ENCODE measurements at regions not wholly inside any gene's neighbourhood (a gene's known extent, or its start where the extent isn't known, plus 50 kb on each side); places are given as distances from the start of the nearest gene placed in this dataset.

DNA sequence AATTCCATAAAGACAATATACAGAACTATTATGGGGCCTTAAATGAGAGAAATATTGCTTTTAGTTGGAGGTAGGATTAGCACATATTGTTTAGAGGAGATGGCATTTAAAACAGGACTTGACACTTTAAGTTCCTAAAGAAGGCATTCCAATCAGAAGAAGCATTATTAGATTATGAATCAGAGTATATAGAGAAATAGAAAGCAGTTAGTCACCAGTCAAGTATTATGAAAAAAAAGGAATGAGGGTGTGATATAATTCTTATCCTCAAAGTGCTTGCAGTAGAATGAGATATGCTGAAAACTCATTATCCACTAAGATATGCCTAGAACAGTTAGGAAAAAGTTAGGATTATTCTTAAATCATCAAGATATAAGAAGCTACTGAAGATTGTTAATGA is 456.2 kb downstream of the ZNF385D start:
- no peaks in the 10 kb centered on the region for H3K27me3 Mint-ChIP-seq (ENCODE audit: low read depth)
- ChIA-PET CTCF (no interaction called here), POLR2A (no interaction called here)
- H3K4me3 Mint-ChIP-seq = no peak overlapping the region
- H3K27ac Mint-ChIP-seq = no peak overlapping the region
- ATAC-seq (no peak), DNase-seq (ENCODE audit: low spot score) (no peak)
- peaks cover 25% of the 10 kb centered on the region for H3K9me3 Mint-ChIP-seq
- 0 out of 2 replicates have a peak, but pooled peaks cover 2% of the 10 kb centered on the region for H3K4me1 Mint-ChIP-seq
- peaks cover 6% of the 10 kb centered on the region; the same call in 1 of the 2 replicates for H3K36me3 Mint-ChIP-seq
- TF ChIP-seq, protein P1, sequence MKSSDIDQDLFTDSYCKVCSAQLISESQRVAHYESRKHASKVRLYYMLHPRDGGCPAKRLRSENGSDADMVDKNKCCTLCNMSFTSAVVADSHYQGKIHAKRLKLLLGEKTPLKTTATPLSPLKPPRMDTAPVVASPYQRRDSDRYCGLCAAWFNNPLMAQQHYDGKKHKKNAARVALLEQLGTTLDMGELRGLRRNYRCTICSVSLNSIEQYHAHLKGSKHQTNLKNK (CRISPR knock-in tag; IDR thresholded peaks at IDR 0.05) = no peak
- no peak for TF ChIP-seq FOXJ3 (CRISPR knock-in tag; IDR thresholded peaks at IDR 0.05; ENCODE audit: borderline replicate concordance)
- TF ChIP-seq PRDM15 (CRISPR knock-in tag; IDR thresholded peaks at IDR 0.05) = no peak
- TF ChIP-seq, protein P2, sequence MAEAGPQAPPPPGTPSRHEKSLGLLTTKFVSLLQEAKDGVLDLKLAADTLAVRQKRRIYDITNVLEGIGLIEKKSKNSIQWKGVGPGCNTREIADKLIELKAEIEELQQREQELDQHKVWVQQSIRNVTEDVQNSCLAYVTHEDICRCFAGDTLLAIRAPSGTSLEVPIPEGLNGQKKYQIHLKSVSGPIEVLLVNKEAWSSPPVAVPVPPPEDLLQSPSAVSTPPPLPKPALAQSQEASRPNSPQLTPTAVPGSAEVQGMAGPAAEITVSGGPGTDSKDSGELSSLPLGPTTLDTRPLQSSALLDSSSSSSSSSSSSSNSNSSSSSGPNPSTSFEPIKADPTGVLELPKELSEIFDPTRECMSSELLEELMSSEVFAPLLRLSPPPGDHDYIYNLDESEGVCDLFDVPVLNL (CRISPR knock-in tag; IDR thresholded peaks at IDR 0.05; ENCODE audit: borderline replicate concordance, low read depth) = no peak
- no peak for TF ChIP-seq ZNF396 (CRISPR knock-in tag; IDR thresholded peaks at IDR 0.05; ENCODE audit: borderline replicate concordance)
- TF ChIP-seq ELF4 (CRISPR knock-in tag; IDR thresholded peaks at IDR 0.05; ENCODE audit: low read depth) = no peak
- no peak for TF ChIP-seq ZNF281 (CRISPR knock-in tag; IDR thresholded peaks at IDR 0.05)
- no peak for TF ChIP-seq FOXK1 (CRISPR knock-in tag; IDR thresholded peaks at IDR 0.05)
- TF ChIP-seq GABPB1 (CRISPR knock-in tag; IDR thresholded peaks at IDR 0.05) = no peak
- no peak for TF ChIP-seq SOX15 (CRISPR knock-in tag; IDR thresholded peaks at IDR 0.05)
- TF ChIP-seq GRHL2 (CRISPR knock-in tag; IDR thresholded peaks at IDR 0.05; ENCODE audit: insufficient replicate concordance, severe bottlenecking) = no peak

GRCh38 chr3:21292971-21293370 is 458.0 kb downstream of the ZNF385D start:
- ATAC-seq (no peak), DNase-seq (ENCODE audit: low spot score) (no peak)
- no peak overlapping the region for H3K4me3 Mint-ChIP-seq
- 0 out of 2 replicates have a peak, but pooled peaks cover 2% of the 10 kb centered on the region for H3K4me1 Mint-ChIP-seq
- H3K36me3 Mint-ChIP-seq = peaks cover under 1% of the 10 kb centered on the region
- CTCF ChIA-PET = no interaction called here
- H3K27me3 Mint-ChIP-seq (ENCODE audit: low read depth) = no peaks in the 10 kb centered on the region
- H3K9me3 Mint-ChIP-seq = peaks cover 9% of the 10 kb centered on the region
- no peak overlapping the region for H3K27ac Mint-ChIP-seq
- POLR2A ChIA-PET = no interaction called here
- TF ChIP-seq, protein P3, sequence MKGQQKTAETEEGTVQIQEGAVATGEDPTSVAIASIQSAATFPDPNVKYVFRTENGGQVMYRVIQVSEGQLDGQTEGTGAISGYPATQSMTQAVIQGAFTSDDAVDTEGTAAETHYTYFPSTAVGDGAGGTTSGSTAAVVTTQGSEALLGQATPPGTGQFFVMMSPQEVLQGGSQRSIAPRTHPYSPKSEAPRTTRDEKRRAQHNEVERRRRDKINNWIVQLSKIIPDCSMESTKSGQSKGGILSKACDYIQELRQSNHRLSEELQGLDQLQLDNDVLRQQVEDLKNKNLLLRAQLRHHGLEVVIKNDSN (CRISPR knock-in tag; IDR thresholded peaks at IDR 0.05) = no peak
- TF ChIP-seq, protein P2 (CRISPR knock-in tag; IDR thresholded peaks at IDR 0.05; ENCODE audit: borderline replicate concordance, low read depth) = no peak
- no peak for TF ChIP-seq ZNF219 (CRISPR knock-in tag; IDR thresholded peaks at IDR 0.05; ENCODE audit: borderline replicate concordance)
